GM12873 (cell line): ENCODE measurements at regions not wholly inside any gene's neighbourhood (a gene's known extent, or its start where the extent isn't known, plus 50 kb on each side); places are given as distances from the start of the nearest gene placed in this dataset.

Source experiments
- CTCF ChIP-seq: IDR thresholded peaks from 2 replicates; pipeline ENCODE4 v1.5.1; 2012; ENCODE audit warnings: low read depth, mild to moderate bottlenecking, moderate library complexity, low read length, control low read depth; ENCODE audit not compliant: insufficient read depth; ENCODE audit errors: missing control alignments

- TF ChIP-seq CTCF: no peak
Observed at GRCh38 chr22:46026899-46027210, 49.9 kb upstream of the WNT7B start.

GRCh38 chr22:46027211-46028105, 50.5 kb upstream of the WNT7B start:
- TF ChIP-seq CTCF: no peak

GRCh38 chr22:46028106-46028991, 51.4 kb upstream of the WNT7B start:
- no peak for TF ChIP-seq CTCF

- no peak for TF ChIP-seq CTCF
Observed at GRCh38 chr22:46029036-46029435, 52.1 kb upstream of the WNT7B start.

GRCh38 chr22:46029574-46030200, 52.7 kb upstream of the WNT7B start:
- no peak for TF ChIP-seq CTCF

GRCh38 chr22:46030231-46030880, 53.4 kb upstream of the WNT7B start:
- TF ChIP-seq CTCF: no peak
